CD14-positive monocyte (primary cell): ENCODE measurements at regions not wholly inside any gene's neighbourhood (a gene's known extent, or its start where the extent isn't known, plus 50 kb on each side); places are given as distances from the start of the nearest gene placed in this dataset.

Experiments
- DNase-seq, 3 donors: peaks; one replicate each; pipeline ENCODE4 v3.0.0-alpha.2; 2011 to 2022
- H2AFZ ChIP-seq: 2 replicates; pipeline ENCODE4 v1.6.0; 2012; ENCODE audit warnings: mild to moderate bottlenecking, low read depth, low read length, inconsistent platforms; ENCODE audit not compliant: insufficient read depth, poor library complexity, severe bottlenecking
- H3K27ac ChIP-seq, 2 donors: 1 replicate in 1 of 2; 2 replicates in 1 of 2; pipeline ENCODE4 v1.5.1; 2012 to 2013; ENCODE audit warnings: low read length in 2 of 2, control low read depth in 1 of 2, inconsistent platforms in 1 of 2, low read depth in 1 of 2, mild to moderate bottlenecking in 1 of 2
- H3K27me3 ChIP-seq, 2 donors: one replicate each; pipeline versions ENCODE4 v1.6.0 to v1.6.1; 2011 to 2013; ENCODE audit warnings: low read length in 2 of 2; ENCODE audit not compliant: control insufficient read depth in 2 of 2, insufficient read depth in 2 of 2
- H3K36me3 ChIP-seq, 2 donors: replicated peaks in 1 of 2; 1 replicate in 1 of 2; 2 replicates in 1 of 2; pipeline versions ENCODE4 v1.5.1 to v1.6.1; 2012 to 2013; ENCODE audit warnings: low read length in 2 of 2, control low read depth in 1 of 2, inconsistent platforms in 1 of 2, mild to moderate bottlenecking in 1 of 2; ENCODE audit not compliant: insufficient read depth in 2 of 2, control insufficient read depth in 1 of 2
- H3K4me1 ChIP-seq, 2 donors: 1 replicate in 1 of 2; 2 replicates in 1 of 2; pipeline versions ENCODE4 v1.5.1 to v1.6.1; 2012 to 2013; ENCODE audit warnings: low read length in 2 of 2, control low read depth in 1 of 2, inconsistent platforms in 1 of 2, mild to moderate bottlenecking in 1 of 2, moderate library complexity in 1 of 2; ENCODE audit not compliant: insufficient read depth in 2 of 2, control insufficient read depth in 1 of 2
- H3K4me2 ChIP-seq: replicated peaks from 2 replicates; pipeline ENCODE3; 2012; ENCODE audit warnings: low read length, moderate library complexity, mild to moderate bottlenecking; ENCODE audit not compliant: poor library complexity, severe bottlenecking; ENCODE audit errors: extremely low read depth
- H3K4me3 ChIP-seq, 3 experiments: fragments of 200-600 bp in 1 of 3; sonication (generic) in 1 of 3; replicated peaks in 1 of 3; 1 replicate in 2 of 3; 2 replicates in 1 of 3; pipeline ENCODE4 v1.5.1; 2011 to 2013; ENCODE audit warnings: low read length in 3 of 3, mild to moderate bottlenecking in 3 of 3, control low read depth in 2 of 3, low read depth in 2 of 3, inconsistent platforms in 1 of 3, moderate library complexity in 1 of 3
- H3K79me2 ChIP-seq: 2 replicates; pipeline ENCODE4 v1.6.0; 2012; ENCODE audit warnings: mild to moderate bottlenecking, control low read depth, inconsistent platforms, low read length, moderate library complexity; ENCODE audit not compliant: insufficient read depth
- H3K9ac ChIP-seq: 2 replicates; pipeline ENCODE4 v1.6.0; 2017; ENCODE audit warnings: low read length, mild to moderate bottlenecking; ENCODE audit not compliant: insufficient read depth, poor library complexity, severe bottlenecking
- H3K9me3 ChIP-seq, 2 donors: replicated peaks in 1 of 2; 1 replicate in 1 of 2; 2 replicates in 1 of 2; pipeline versions ENCODE4 v1.5.1 to v1.6.1; 2012 to 2013; ENCODE audit warnings: low read length in 2 of 2, control low read depth in 1 of 2; ENCODE audit not compliant: control insufficient read depth in 1 of 2, insufficient read depth in 1 of 2
- H4K20me1 ChIP-seq: 2 replicates; pipeline ENCODE4 v1.6.0; 2012; ENCODE audit warnings: mild to moderate bottlenecking, low read length, control low read depth, moderate library complexity; ENCODE audit not compliant: insufficient read depth
- H3K27ac Mint-ChIP-seq, 7 donors: one replicate each; pipeline ENCODE4 v1.8.0; 2020; ENCODE audit warnings: mild to moderate bottlenecking in 7 of 7, mixed read lengths in 7 of 7, moderate library complexity in 6 of 7, inconsistent platforms in 2 of 7
- H3K27me3 Mint-ChIP-seq, 3 donors: one replicate each; pipeline ENCODE4 v1.8.0; 2021 to 2022; ENCODE audit warnings: low read depth in 3 of 3, mild to moderate bottlenecking in 3 of 3, mixed read lengths in 3 of 3, moderate library complexity in 3 of 3, inconsistent platforms in 1 of 3
- H3K36me3 Mint-ChIP-seq, 2 donors: one replicate each; pipeline ENCODE4 v1.8.0; 2020; ENCODE audit warnings: mixed read lengths in 2 of 2, inconsistent platforms in 1 of 2, mild to moderate bottlenecking in 1 of 2
- H3K4me1 Mint-ChIP-seq: one replicate; pipeline ENCODE4 v1.8.0; 2020; ENCODE audit warnings: mild to moderate bottlenecking, mixed read lengths
- H3K4me3 Mint-ChIP-seq, 2 donors: one replicate each; pipeline ENCODE4 v1.8.0; 2020; ENCODE audit warnings: mild to moderate bottlenecking in 2 of 2, mixed read lengths in 2 of 2, moderate library complexity in 1 of 2
- H3K9me3 Mint-ChIP-seq, 7 donors: one replicate each; pipeline ENCODE4 v1.8.0; 2020 to 2022; ENCODE audit warnings: mixed read lengths in 7 of 7, mild to moderate bottlenecking in 6 of 7, moderate library complexity in 6 of 7, inconsistent platforms in 2 of 7
- WGBS: methylation state at CpG from one replicate; pipeline ENCODE4 v1.1.5; 2013; ENCODE audit warnings: missing lambda C conversion rate; ENCODE audit not compliant: insufficient coverage; 5-methylcytosine and 5-hydroxymethylcytosine counted together
- intact Hi-C, 2 donors: fragments of 100-400 bp; cut with micrococcal nuclease; formaldehyde crosslinking; loops; one replicate each; pipeline versions ENCODE4 v1.15.0 to v1.15.1; 2023
- TF ChIP-seq, protein P1 (sequence below): fragments of 200-600 bp; IDR thresholded peaks from one replicate; pipeline ENCODE4 v1.8.0; 2022; ENCODE audit warnings: antibody characterized with exemption, mild to moderate bottlenecking

- Histone ChIP-seq H3K27ac (no peak overlapping the region), H3K4me2 (no peak overlapping the region), H3K4me1 (no peaks in the 10 kb centered on the region), H2AFZ (no peak overlapping the region), H3K27me3 (no peaks in the 10 kb centered on the region), H3K9ac (no peak overlapping the region), H3K79me2 (no peaks in the 10 kb centered on the region), H4K20me1 (no peaks in the 10 kb centered on the region), H3K9me3 (no peaks in the 10 kb centered on the region), H3K36me3 (no peaks in the 10 kb centered on the region), H3K4me3 (no peak overlapping the region)
- intact Hi-C loops, result no loop called here
- Mint-ChIP-seq H3K27me3 (no peaks in the 10 kb centered on the region), H3K36me3 (no peaks in the 10 kb centered on the region), H3K4me1 (no peaks in the 10 kb centered on the region), H3K9me3 (peaks cover 0 to 7% (median 4%) of the 10 kb centered on the region in 7 donors), H3K4me3 (no peak overlapping the region), H3K27ac (no peak overlapping the region)
- no peak for DNase-seq
- TF ChIP-seq, protein P1, sequence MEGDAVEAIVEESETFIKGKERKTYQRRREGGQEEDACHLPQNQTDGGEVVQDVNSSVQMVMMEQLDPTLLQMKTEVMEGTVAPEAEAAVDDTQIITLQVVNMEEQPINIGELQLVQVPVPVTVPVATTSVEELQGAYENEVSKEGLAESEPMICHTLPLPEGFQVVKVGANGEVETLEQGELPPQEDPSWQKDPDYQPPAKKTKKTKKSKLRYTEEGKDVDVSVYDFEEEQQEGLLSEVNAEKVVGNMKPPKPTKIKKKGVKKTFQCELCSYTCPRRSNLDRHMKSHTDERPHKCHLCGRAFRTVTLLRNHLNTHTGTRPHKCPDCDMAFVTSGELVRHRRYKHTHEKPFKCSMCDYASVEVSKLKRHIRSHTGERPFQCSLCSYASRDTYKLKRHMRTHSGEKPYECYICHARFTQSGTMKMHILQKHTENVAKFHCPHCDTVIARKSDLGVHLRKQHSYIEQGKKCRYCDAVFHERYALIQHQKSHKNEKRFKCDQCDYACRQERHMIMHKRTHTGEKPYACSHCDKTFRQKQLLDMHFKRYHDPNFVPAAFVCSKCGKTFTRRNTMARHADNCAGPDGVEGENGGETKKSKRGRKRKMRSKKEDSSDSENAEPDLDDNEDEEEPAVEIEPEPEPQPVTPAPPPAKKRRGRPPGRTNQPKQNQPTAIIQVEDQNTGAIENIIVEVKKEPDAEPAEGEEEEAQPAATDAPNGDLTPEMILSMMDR, result no peak
- no CpG with 5 or more reads among the region's 2 CpGs for WGBS
These were observed 847.4 kb upstream of the SOX9 start for GRCh38 chr17:71273441-71273840.

DNA sequence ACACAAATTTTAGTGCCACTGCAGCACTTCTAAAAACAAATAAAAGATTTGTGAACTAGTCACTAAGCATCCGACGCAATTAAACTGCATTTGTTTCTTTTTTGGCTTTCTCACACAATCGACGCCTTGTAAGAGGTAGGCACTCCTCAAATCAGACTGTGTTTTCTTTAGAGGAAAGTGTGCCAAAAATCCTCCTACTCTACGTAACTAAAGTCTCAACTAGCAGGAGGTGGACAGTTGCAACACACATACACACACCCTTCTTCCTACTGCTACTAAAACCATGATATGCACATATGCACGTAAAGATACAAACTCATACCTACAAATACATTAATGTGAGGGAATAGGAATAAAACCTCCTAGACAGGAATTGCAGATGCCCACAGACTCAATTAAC is 844.7 kb upstream of the SOX9 start:
- H3K4me2 ChIP-seq, result no peak overlapping the region
- intact Hi-C loops, result no loop called here
- no peak for DNase-seq
- TF ChIP-seq, protein P1, result no peak
- no peak overlapping the region for H3K4me3 ChIP-seq
- H2AFZ ChIP-seq, result no peak overlapping the region
- H3K9ac ChIP-seq, result no peak overlapping the region
- no peaks in the 10 kb centered on the region for H3K4me1 Mint-ChIP-seq
- no peak overlapping the region for H3K27ac ChIP-seq
- H3K4me3 Mint-ChIP-seq, result no peak overlapping the region
- no peaks in the 10 kb centered on the region for H4K20me1 ChIP-seq
- H3K36me3 Mint-ChIP-seq, result no peaks in the 10 kb centered on the region
- no peaks in the 10 kb centered on the region for H3K9me3 ChIP-seq
- H3K36me3 ChIP-seq, result no peaks in the 10 kb centered on the region
- no CpG with 5 or more reads among the region's 6 CpGs for WGBS
- H3K9me3 Mint-ChIP-seq, result peaks cover 0 to 11% (median 2%) of the 10 kb centered on the region in 7 donors
- H3K27ac Mint-ChIP-seq, result no peak overlapping the region
- no peaks in the 10 kb centered on the region for H3K79me2 ChIP-seq
- H3K27me3 Mint-ChIP-seq, result peaks cover 0 to 2% (median 0%) of the 10 kb centered on the region in 3 donors
- H3K4me1 ChIP-seq, result no peaks in the 10 kb centered on the region
- no peaks in the 10 kb centered on the region for H3K27me3 ChIP-seq
